HFFc6 (cell line): ENCODE measurements at regions not wholly inside any gene's neighbourhood (a gene's known extent, or its start where the extent isn't known, plus 50 kb on each side); places are given as distances from the start of the nearest gene placed in this dataset.

ENCODE experiments used
- DNase-seq: peaks from one replicate; pipeline ENCODE4 v3.0.0-alpha.2; 2018
- H3K27ac Mint-ChIP-seq: 2 replicates; pipeline ENCODE4 v1.8.0; 2020; ENCODE audit warnings: mild to moderate bottlenecking, mixed read lengths
- H3K27me3 Mint-ChIP-seq: 2 replicates; pipeline ENCODE4 v1.8.0; 2021; ENCODE audit warnings: mild to moderate bottlenecking, moderate library complexity, mixed read lengths; ENCODE audit not compliant: insufficient read depth
- H3K36me3 Mint-ChIP-seq: 2 replicates; pipeline ENCODE4 v1.8.0; 2021; ENCODE audit warnings: low read depth, mixed read lengths
- H3K4me1 Mint-ChIP-seq: 2 replicates; pipeline ENCODE4 v1.8.0; 2020; ENCODE audit warnings: low read depth, mixed read lengths
- H3K4me3 Mint-ChIP-seq: 2 replicates; pipeline ENCODE4 v1.8.0; 2020; ENCODE audit warnings: mild to moderate bottlenecking, moderate library complexity, mixed read lengths
- H3K9me3 Mint-ChIP-seq: 2 replicates; pipeline ENCODE4 v1.8.0; 2020; ENCODE audit warnings: mild to moderate bottlenecking, mixed read lengths
- CTCF ChIP-seq: fragments of 200-600 bp; sonication (generic); IDR thresholded peaks from 2 replicates; pipeline ENCODE4 v1.5.0; 2021; ENCODE audit warnings: antibody characterized with exemption, mild to moderate bottlenecking

GRCh38 chr18:40866968-40867367, 1088.1 kb upstream of the PIK3C3 start:
- TF ChIP-seq CTCF = no peak
- H3K36me3 Mint-ChIP-seq = no peaks in the 10 kb centered on the region; the same call in 1 of the 2 replicates
- no peak for DNase-seq
- peaks cover 12% of the 10 kb centered on the region for H3K9me3 Mint-ChIP-seq
- H3K4me3 Mint-ChIP-seq = no peak overlapping the region; the same call in 1 of the 2 replicates
- peaks cover 3% of the 10 kb centered on the region; the same call in 1 of the 2 replicates for H3K27me3 Mint-ChIP-seq
- peak overlapping the region; percentile 74; the same call in 1 of the 2 replicates for H3K27ac Mint-ChIP-seq
- peaks cover 20% of the 10 kb centered on the region for H3K4me1 Mint-ChIP-seq

DNA sequence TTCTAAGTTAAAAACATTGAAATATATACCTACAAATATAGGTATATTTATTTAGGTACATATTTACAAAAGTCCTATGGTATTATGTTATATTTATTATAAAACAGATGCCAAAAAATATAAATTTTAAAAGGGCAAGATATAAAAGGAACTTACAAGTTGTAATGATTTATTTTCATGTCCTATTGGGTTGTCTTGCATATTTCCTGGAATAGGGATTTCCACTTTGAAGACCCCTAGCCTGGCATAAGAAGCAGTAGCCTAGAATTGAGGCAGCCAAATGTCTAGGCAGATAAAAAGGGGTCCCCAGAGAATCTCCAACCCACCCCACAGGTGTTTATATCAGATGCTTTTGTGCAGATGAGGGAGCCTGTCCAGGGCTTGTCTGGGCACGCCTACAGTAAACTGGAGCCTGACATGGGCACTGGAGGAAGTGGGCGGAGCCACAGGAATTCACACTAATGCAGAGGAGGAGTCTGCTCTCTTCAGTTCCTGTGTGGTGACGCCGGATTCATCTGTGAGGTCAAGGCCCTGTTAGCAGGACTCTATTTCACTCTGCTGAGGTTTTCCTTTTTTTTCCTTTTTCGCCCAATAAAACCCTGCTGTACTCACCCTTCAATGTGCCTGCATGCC, 1088.9 kb upstream of the PIK3C3 start:
- Mint-ChIP-seq H3K27me3 (peaks cover 3% of the 10 kb centered on the region; the same call in 1 of the 2 replicates), H3K27ac (no peak overlapping the region), H3K4me3 (no peak overlapping the region), H3K4me1 (peaks cover 20% of the 10 kb centered on the region), H3K36me3 (no peaks in the 10 kb centered on the region; the same call in 1 of the 2 replicates), H3K9me3 (peaks cover 12% of the 10 kb centered on the region)
- no peak for TF ChIP-seq CTCF
- DNase-seq = no peak

DNA sequence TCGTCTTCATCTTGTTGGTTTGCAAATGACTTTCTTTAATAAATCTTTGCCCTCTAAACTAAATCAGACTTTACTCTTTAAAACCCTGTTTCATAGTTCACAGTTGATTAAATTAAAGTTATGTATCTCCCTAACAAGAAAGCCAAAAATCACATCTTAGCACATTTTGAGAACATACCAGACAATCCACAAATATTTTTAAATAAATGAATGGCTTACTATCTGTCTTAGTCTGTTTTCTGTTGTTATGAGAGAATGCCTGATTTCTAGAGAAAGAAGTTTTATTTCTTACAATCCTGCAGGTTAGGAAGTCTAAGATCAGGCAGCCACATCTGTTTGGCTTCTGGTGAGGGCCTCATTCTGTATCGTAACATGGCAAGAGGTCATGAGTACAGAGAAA, 1090.2 kb upstream of the PIK3C3 start:
- H3K27ac Mint-ChIP-seq = no peak overlapping the region
- H3K4me3 Mint-ChIP-seq = no peak overlapping the region
- no peaks in the 10 kb centered on the region for H3K27me3 Mint-ChIP-seq
- no peak for DNase-seq
- H3K9me3 Mint-ChIP-seq = peaks cover 12% of the 10 kb centered on the region
- no peak for TF ChIP-seq CTCF
- H3K36me3 Mint-ChIP-seq = no peaks in the 10 kb centered on the region; the same call in 1 of the 2 replicates
- H3K4me1 Mint-ChIP-seq = peaks cover 20% of the 10 kb centered on the region

- H3K9me3 Mint-ChIP-seq = peaks cover 12% of the 10 kb centered on the region
- H3K27me3 Mint-ChIP-seq = no peaks in the 10 kb centered on the region
- H3K36me3 Mint-ChIP-seq = no peaks in the 10 kb centered on the region; the same call in 1 of the 2 replicates
- no peak overlapping the region for H3K27ac Mint-ChIP-seq
- no peak for DNase-seq
- H3K4me1 Mint-ChIP-seq = peaks cover 20% of the 10 kb centered on the region
- H3K4me3 Mint-ChIP-seq = no peak overlapping the region
- TF ChIP-seq CTCF = no peak
Measured at GRCh38 chr18:40863801-40864200, 1091.2 kb upstream of the PIK3C3 start.

DNA sequence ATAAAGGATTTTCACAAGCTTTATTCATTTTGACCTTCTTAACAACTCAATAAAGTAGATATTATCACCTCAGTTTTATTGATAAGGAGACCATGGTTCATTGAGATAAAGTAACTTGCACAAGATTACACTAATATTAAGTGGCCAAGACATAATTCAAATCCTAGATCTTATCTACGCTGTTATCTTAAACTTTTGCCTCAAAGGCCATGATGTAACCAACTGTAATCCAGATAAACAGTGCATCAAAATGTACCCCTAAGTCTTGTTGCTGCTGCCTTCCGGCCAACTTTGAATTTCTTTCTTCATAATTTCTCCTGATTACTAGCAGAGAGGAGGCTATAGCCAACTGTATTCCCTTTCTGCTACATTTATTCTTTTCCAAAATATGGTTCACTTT, 1094.8 kb upstream of the PIK3C3 start:
- H3K27ac Mint-ChIP-seq = no peak overlapping the region
- no peak for TF ChIP-seq CTCF
- H3K4me3 Mint-ChIP-seq = no peak overlapping the region
- H3K27me3 Mint-ChIP-seq = peaks cover 4% of the 10 kb centered on the region; the same call in 1 of the 2 replicates
- no peaks in the 10 kb centered on the region for H3K4me1 Mint-ChIP-seq
- no peak for DNase-seq
- peaks cover 12% of the 10 kb centered on the region for H3K9me3 Mint-ChIP-seq
- H3K36me3 Mint-ChIP-seq = no peaks in the 10 kb centered on the region
